Pancreas (tissue), 10 donors: ENCODE measurements at regions not wholly inside any gene's neighbourhood (a gene's known extent, or its start where the extent isn't known, plus 50 kb on each side); places are given as distances from the start of the nearest gene placed in this dataset.

Experiments used
- ATAC-seq, 4 donors: fragments of 200-7000 bp; cut with Tn5 transposase; one replicate each; pipeline versions ENCODE4 v1.8.0 to v1.9.1; 2020; ENCODE audit warnings: mild to moderate bottlenecking in 4 of 4, moderate library complexity in 4 of 4
- DNase-seq, 6 donors: peaks; one replicate each; pipeline ENCODE4 v3.0.0-alpha.2; 2020
- FAIRE-seq: peaks from 2 replicates; lab custom pipeline; 2012; peaks lifted over from hg19 to GRCh38; lab: Jason Lieb, UNC
- H3K27ac ChIP-seq, 4 donors: fragments of 200-600 bp; sonication (generic); 1 replicate in 3 of 4; 2 replicates in 1 of 4; pipeline versions ENCODE4 v1.5.0 to v1.8.0; 2020
- H3K27me3 ChIP-seq, 4 donors: fragments of 200-600 bp; one replicate each; pipeline ENCODE4 v1.8.0; 2021
- H3K36me3 ChIP-seq, 3 donors: fragments of 200-600 bp; sonication (generic) in 1 of 3; one replicate each; pipeline versions ENCODE4 v1.5.0 to v1.8.0; 2020 to 2021
- H3K4me1 ChIP-seq, 3 donors: fragments of 200-600 bp; one replicate each; pipeline ENCODE4 v1.8.0; 2021
- H3K4me3 ChIP-seq, 4 donors: fragments of 200-600 bp; sonication (generic) in 2 of 4; one replicate each; pipeline versions ENCODE4 v1.5.0 to v1.8.0; 2020 to 2021
- H3K9me3 ChIP-seq, 4 donors: fragments of 200-600 bp; one replicate each; pipeline ENCODE4 v1.8.0; 2021
- CTCF ChIP-seq, 4 donors: fragments of 200-600 bp; sonication (generic) in 3 of 4; IDR thresholded peaks; one replicate each; pipeline versions ENCODE4 v1.5.0 to v1.8.0; 2021; ENCODE audit warnings: antibody characterized with exemption in 4 of 4
- WGBS, 2 donors: extraction: QIAGEN DNeasy Blood & Tissue Kit; methylation state at CpG; one replicate each; pipeline ENCODE4 v1.1.7; 2013; 5-methylcytosine and 5-hydroxymethylcytosine counted together
- intact Hi-C, 3 donors: fragments of 100-400 bp; cut with DNase I; formaldehyde crosslinking; loops; one replicate each; pipeline versions ENCODE4 v1.11.1 to v1.14.2; 2022
- donor health status: healthy with polysubstance abuse.
- donor health status: DM: no; HTN: no; CAD: no; lungs with moderate emphysema.
- donor health status: DM: no; HTN: no; CAD: no.
- donor health status: control.
- donor health status: control.
- donor health status: Bipolar disorder and iron deficiency.
- donor health status: DM: yes; HTN: yes; CAD: no.
- donor health status: DM: no; HTN: no; CAD: no.
- donor health status: DM: no; HTN: no; CAD: no.
- donor health status: DM: yes; HTN: yes; CAD: no.

GRCh38 chr2:217652761-217653639 lies 349.8 kb downstream of the TNS1 start:
- intact Hi-C loops: no loop called here
- H3K4me3 ChIP-seq: no peak overlapping the region
- 22 to 39% methylated on average over 7 of the region's 7 CpGs for WGBS, 2 donors
- H3K27ac ChIP-seq: no peak overlapping the region
- no peak for FAIRE-seq
- no peaks in the 10 kb centered on the region for H3K4me1 ChIP-seq
- no peaks in the 10 kb centered on the region for H3K36me3 ChIP-seq
- no peaks in the 10 kb centered on the region for H3K9me3 ChIP-seq
- DNase-seq: peak in 2 of 6 donors; percentile 23 to 26
- no peak for TF ChIP-seq CTCF (IDR thresholded peaks at IDR 0.05)
- H3K27me3 ChIP-seq: no peaks in the 10 kb centered on the region
- peak in 3 of 4 donors; percentile 44 to 82 (median 51) for ATAC-seq

- peak in 3 of 6 donors; percentile 35 to 51 (median 47) for DNase-seq
- no peak for FAIRE-seq
- WGBS, 2 donors: 53 to 56% methylated on average over 9 of the region's 9 CpGs
- peak; percentile 58 to 66 (median 62) for TF ChIP-seq CTCF (IDR thresholded peaks at IDR 0.05)
- intact Hi-C loops: no loop called here
- no peaks in the 10 kb centered on the region for H3K4me1 ChIP-seq
- no peaks in the 10 kb centered on the region for H3K36me3 ChIP-seq
- H3K27me3 ChIP-seq: no peaks in the 10 kb centered on the region
- H3K9me3 ChIP-seq: no peaks in the 10 kb centered on the region
- H3K4me3 ChIP-seq: no peak overlapping the region
- ATAC-seq: peak; percentile 84 to 98 (median 89)
- no peak overlapping the region for H3K27ac ChIP-seq
Observed at GRCh38 chr2:217650716-217651360, 352.0 kb downstream of the TNS1 start.

- no peak overlapping the region for H3K4me3 ChIP-seq
- TF ChIP-seq CTCF (IDR thresholded peaks at IDR 0.05): no peak
- DNase-seq (no peak), FAIRE-seq (no peak), ATAC-seq (peak in 3 of 4 donors; percentile 36 to 67 (median 58))
- no peaks in the 10 kb centered on the region for H3K27me3 ChIP-seq
- intact Hi-C loops: no loop called here
- no peaks in the 10 kb centered on the region for H3K36me3 ChIP-seq
- H3K4me1 ChIP-seq: no peaks in the 10 kb centered on the region
- no peak overlapping the region for H3K27ac ChIP-seq
- 78 to 87% methylated on average over 2 of the region's 2 CpGs for whole genome bisulfite sequencing, 2 donors
- no peaks in the 10 kb centered on the region for H3K9me3 ChIP-seq
Observed at GRCh38 chr2:217650229-217650628, 352.6 kb downstream of the TNS1 start.

- Histone ChIP-seq H3K36me3 (no peaks in the 10 kb centered on the region), H3K4me3 (no peak overlapping the region), H3K27me3 (no peaks in the 10 kb centered on the region), H3K27ac (no peak overlapping the region), H3K9me3 (no peaks in the 10 kb centered on the region), H3K4me1 (no peaks in the 10 kb centered on the region)
- FAIRE-seq: no peak
- intact Hi-C loops: no loop called here
- no peak for TF ChIP-seq CTCF (IDR thresholded peaks at IDR 0.05)
- 26 to 31% methylated on average over 2 of the region's 2 CpGs for WGBS, 2 donors
- ATAC-seq: no peak
- DNase-seq: no peak
Observed at GRCh38 chr2:217647925-217648324, 354.9 kb downstream of the TNS1 start.
